RKO (cell line): ENCODE measurements at regions not wholly inside any gene's neighbourhood (a gene's known extent, or its start where the extent isn't known, plus 50 kb on each side); places are given as distances from the start of the nearest gene placed in this dataset.

Experiments used
- DNase-seq: peaks from one replicate; pipeline ENCODE4 v3.0.0-alpha.2; 2016; ENCODE audit warnings: low spot score

DNA sequence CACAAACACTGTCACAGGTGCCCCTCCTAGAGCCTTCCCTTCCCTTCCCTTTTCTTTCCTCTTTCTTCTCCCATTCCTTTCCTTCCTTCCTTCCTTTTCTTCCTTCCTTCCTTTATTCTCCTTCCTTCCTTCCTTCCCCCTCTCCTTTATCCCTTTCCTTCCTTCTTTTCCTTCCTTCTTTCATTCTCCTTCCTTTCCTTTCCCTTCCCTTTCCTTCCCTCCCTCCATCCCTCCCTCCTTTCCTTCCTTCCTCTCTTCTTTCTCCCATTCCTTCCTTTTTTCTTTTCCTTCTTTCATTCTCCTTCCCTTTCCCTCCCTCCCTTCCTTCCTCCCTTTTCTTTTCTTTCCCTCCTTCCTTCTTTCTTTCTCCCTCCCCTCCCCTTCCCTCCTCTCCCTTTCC is 170.0 kb downstream of the ENGASE start:
- DNase-seq = no peak

DNA sequence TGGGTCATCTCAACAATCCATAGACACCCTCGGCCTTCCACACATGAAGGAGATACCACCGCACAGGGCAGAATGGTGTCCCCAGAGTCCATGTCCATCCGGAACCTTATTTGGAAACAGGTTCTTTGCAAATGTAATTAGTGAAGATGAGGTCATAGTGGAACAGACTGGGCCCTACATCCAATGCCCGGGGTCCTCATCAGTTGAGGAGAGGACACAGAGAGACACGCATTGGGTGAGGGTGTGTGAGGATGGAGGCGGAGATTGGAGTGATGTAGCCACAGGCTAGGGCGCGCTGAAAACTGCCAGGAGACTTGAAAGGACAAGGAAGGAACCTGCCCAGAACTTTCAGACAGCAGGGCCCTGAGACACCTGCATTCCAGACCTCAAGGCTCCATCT is 169.4 kb downstream of the ENGASE start:
- no peak for DNase-seq

DNA sequence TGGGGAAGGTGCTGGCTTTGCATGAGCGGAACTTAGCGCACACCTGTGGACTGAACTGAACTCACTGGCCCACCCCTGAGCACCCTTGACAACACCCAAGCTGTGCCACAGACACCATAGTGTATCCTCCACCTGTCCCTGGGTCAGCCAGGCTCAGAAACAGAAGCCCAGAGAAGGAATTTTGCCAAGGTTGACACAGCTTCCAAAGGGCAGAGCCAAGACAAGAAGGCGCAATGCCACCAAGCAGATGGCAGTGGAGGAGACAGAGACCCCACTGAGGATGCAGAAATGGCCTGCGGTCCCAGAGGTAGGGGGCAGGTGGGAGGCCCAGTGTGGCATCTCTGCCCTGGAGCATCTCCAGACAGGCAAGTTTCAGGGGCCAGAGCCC is 169.0 kb downstream of the ENGASE start:
- no peak for DNase-seq

DNA sequence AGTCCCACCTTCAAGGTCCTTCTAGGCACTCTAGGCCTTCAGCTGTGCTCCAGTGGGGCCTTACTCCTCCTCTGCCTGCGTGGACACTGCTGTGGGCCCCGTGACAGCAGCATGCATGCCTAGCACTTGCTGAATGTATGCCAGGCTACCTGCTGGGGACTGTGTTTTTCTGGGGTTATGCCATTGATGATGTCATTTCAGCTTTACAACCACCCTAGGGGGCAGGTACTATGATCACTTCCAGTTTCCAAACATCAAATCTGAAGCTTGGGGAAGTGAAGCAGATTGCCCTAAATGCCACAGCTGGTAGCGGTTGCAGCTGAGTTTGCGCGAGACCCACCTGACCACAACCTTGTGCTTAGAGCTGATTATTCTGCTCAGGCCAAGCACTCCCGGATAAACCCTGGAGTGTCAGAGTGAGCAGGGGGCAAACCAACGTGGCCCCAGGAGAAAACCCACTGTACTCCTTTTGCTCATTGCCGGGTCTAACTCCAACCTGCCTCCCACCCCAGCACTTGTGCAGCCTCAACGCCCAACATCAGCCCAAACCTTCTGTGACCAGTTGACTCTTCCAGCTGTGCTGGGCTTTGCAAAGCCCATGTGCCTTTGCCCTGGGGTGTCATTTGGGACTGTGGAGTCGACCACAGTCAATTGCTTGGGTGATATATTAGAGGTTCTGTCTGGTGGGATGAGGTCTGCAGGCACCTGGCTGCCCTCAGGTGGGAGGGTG is 168.4 kb downstream of the ENGASE start:
- DNase-seq = no peak

DNA sequence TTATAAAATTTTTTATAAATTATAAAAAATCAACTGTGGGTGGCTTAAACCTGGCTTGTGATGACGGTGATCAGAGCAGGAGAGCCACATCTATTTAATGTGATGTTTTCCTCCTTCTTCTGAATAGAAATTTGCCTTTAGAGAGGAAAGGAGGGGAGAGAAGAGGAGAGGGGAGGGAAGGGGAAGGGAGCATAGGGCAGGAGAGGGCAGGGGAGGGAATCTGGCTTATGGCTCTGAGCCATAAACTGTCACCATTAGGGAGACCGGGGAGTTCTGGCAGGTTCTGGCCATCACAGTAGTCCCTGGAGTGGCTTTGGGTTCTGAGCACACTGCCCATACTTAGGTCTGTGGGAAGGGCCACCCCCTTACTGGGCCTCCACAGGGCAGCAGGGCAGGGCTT is 167.8 kb downstream of the ENGASE start:
- no peak for DNase-seq

DNA sequence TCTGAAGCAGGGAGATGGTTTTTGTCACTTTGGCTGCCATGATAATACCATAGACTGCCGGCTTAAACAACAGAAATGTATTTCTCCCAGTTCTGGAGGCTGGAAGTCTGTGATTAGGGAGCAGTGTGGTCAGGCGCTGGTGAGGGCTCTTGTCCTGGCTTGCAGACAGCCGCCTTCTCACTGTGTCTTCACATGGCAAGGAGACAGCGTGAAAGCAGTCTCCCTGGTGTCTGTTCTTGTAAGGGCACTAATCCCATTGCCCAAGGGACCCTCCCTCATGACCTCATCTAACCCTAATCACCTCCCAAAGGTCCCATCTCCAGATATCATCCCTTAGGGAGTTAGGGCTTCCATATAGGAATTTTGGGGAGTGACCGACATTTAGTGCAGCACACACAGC is 167.0 kb downstream of the ENGASE start:
- DNase-seq = no peak

DNA sequence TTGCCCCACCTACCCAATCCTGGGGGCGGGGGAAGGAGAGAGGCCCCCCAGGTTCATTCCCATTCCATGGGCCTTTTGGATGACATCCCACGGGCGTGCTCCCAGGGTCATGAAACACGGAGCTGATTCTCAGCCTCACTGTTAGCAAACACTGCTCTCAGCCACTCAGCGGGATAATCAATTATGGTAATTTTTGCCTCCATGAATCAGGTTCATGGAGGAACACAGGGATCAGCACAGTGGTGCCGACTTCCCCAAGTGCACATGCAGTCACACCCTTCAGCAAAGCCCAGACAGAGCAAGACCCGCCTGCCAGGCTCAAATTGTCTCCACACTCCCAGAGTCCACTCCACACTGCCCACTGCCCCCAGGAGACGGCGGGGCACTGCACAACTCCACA is 164.6 kb downstream of the ENGASE start:
- DNase-seq = no peak

DNA sequence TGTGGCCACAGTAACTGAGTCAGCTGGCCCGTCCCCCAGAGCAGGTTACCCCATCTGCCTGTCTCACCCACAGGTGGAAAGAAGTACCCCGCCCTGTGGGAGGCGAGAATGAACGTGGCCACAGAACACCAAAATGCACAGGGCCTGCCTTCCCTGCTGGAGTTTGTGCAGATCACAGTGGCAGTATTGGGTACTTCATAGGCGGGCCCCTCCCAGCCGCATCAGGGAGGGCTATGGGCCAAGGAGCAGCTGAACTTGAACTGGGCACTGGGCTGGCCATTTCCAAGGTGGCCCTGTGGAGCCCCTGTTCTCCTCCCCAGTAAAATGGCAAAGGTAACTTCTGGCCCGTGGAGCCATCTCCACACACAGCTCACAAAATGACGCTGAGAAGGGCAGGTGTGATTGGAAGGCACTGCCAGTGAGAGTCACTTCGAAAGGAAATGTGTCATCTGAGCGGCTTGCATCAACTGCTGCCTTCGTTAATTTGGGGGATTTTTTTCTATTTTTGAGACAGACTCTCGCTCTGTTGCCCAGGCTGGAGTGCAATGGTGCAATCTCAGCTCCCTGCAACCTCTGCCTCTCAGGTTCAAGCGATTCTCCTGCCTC is 162.9 kb downstream of the ENGASE start:
- DNase-seq = no peak

DNA sequence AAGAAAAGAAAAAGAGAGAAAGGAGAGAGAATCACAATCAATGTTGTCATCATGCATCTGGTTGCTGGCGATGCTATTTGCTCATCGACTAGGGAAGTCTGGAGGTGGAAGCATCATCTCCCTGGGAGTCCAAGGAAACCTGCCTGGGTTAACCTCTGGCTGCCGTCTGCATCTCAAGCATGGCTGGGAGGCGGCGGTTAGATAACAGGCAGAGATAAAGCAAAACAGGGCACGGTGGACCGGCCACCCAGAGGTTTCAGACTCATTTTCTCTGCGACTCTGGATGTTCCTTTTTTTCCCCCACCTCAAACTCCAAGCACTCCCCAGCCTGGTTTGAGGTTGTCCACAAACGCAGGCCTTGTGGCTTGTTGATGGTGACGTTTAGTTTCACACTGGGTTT is 161.2 kb downstream of the ENGASE start:
- DNase-seq = no peak

DNA sequence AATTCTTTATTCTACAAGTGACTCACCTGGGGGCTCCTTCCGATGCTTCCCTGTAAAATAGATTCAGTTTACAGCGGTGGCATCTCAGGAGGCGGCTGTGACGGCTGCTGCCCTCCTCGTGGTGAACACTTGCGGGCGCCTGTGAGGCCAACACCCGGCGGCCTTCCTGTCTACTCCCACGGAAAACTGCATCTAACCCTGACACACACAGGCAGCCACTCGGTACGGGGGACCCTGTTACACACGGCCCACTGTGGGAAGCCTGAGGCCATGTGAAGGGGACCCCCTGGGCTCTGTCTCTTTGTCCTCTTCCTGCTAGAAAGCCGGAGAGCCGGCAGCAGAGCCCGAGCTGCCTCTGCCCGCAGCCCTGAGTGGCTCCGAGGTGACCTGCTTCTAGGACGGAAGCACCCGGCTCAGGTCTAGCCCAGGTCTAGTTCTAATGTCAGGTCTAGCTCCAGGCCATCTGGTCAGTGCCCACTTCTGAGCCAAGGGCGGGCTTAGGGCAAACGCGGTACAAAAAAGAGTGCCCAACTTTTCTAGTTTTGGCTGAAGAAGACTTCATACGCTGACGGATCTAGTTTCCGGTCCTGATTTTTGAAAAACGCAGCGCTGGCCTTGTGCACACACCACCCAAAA is 159.4 kb downstream of the ENGASE start:
- DNase-seq = no peak

DNA sequence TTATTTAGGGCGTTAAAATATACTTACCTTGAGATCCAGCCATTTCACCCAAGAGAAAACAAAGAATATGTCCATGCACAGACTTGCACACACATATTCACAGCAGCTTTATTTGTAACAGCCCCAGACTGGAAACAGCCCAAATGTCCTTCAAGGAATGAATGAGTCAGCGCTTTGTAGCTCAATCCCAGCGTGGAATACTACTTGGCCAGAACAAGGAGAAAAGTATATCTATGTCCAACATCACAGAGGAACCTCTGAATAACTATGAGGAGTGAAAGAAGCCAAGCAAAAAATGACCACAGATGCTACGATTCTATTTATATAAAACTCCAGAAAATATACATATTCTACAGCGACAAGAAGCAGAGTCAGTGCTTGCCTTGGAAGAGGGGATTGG is 158.3 kb downstream of the ENGASE start:
- no peak for DNase-seq

DNA sequence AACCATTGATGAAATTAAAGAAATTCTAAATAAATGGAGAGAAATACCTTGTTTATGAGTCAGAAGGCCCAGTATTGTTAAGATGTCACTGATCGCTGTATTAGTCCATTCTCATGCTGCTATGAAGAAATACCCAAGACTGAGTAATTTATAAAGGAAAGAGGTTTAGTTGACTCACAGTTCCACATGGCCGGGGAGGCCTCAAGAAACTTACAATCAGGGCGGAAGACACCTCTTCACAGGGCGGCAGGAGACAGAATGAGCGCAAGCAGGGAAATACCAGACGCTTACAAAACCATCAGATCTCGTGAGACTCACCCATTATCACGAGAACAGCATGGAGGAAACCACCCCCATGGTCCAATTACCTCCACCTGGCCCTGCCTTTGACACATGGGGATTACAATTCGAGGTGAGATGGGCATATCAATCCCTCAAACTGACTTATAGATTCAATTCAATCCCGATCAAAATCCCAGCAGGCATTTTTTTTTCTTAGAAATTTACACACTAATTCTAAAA is 157.2 kb downstream of the ENGASE start:
- DNase-seq = peak; percentile 9

DNA sequence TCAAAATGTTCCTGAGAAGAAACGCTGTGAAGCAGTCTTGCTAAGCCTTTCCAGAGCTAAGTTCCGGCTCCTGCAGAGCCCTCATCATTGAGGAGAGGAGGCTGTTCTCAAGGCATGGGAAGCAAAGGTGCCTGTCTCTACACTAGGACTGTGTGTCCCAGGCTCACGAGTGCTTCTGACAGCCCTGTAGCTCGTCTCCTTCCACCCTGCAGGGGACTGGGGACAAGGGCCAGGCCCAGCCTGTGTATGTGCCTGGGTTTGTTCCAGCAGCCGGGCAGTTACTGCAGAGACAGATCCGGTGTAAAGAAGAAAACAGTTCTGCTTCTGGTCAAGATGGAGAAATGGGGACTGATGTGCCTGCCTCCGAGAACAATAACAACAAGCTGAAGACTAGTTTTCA is 156.0 kb downstream of the ENGASE start:
- no peak for DNase-seq

DNA sequence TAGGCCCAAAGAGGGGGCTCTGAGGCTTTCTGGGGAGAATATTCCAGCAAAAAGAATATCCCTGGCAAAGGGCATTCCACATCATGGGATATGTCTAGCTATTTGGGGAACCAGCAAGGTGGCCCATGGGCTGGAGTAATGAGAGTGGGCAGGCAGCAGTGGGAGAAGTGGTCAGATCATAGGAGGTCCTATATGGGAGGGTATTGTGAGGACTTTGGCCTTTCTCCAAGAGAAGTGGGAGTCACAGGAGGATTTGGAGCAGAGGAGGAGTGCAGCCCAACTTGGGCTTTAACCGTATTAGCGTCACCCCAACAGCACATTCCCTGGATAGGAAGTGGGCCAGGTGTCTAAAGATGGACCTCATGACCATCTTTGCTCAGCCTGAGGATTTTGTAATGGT is 151.4 kb downstream of the ENGASE start:
- DNase-seq = no peak

DNA sequence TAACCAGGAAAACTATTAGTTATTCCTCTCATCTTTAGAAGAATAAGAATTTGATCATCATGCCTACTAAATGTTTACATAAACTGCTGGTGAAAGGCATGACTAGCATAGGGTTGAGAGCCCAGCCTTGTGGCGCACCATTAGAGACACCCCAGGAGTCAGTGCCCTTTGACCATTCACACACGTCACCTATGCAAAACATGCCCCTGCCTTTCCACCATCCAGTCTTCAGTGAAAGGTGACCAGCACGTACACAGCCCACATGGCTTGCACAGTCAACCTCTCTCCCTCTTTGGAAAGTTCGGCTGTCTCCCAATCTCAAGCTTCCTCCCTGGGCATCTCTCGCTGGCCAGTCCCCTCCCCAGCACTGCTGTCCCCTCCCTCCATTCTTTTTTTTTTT is 150.3 kb downstream of the ENGASE start:
- DNase-seq = no peak

DNA sequence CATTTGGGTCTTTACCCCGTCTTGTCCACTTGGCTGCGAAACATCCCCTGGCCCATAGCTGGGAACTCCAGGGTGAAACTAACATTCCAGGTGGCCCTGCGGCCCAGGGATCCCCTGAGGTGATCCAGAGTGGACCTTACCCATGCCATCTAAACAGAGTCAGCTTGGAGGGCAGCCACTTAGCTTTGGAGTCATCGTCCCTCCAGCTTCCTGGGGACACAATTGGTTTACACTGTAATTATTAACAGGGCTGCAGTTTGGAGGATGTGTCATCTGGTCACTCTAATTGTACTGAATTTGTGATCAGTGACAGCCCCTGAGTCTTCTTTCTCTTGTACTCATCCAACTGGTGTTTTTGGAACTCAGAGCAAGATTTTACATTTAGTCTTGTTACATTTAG is 149.9 kb downstream of the ENGASE start:
- DNase-seq = no peak

DNA sequence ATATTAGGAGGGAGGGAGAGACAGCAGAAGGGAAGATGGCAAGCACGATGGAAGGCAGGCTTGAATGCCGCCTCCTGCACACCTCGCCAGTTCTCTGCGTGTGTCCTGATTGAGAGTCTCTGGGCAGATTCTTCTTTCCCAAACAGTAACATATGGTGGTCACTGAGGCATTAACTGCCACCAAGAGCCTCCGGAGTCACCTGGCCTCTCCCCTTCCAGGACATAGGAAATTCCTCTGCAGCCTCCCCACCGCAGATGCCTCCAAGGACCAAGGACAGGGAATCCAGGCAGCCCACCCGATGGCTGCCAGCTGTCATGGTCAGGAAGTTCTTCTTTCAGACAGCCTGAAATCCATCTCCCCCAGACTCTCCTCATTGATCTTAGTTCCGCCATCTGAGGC is 149.3 kb downstream of the ENGASE start:
- no peak for DNase-seq

DNA sequence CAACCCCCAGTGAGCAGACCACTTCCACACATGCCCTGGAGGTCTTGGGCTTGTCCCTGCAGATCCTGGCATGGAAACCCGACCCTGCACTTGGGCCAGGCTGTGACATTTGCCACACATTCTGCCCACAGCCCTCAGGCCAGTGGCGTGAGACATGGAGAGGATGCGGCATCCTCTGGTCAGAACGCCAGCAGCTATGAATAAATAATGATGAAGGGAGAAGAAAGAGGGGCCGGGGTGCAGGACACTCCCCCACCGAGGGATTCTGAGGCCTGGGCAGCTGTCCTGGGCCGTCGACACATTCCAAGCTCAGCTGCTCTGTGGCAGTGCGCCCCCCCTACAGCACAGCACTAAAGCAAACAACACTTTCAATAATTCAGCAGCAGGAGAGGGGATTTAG is 148.8 kb downstream of the ENGASE start:
- no peak for DNase-seq

DNA sequence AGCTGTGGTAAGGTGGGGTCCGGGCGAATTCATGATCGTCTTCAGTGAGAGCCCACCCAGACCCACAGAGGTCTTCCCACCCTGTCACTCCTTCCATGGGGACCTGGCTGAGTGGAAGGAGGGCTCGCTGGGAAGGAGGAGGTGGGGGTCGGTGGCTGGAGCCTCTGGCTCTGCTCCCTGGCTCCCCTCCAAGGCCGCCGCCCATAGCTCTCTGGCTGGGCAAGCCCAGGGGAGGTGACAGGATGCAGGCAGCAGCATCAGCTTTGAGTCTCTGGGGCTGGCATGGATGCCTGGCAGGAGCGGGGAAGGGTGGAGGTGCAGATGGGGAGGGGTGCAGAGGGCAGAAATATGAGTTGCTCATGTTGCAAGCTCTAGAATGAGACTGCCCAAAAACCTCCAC is 147.0 kb downstream of the ENGASE start:
- DNase-seq = no peak

DNA sequence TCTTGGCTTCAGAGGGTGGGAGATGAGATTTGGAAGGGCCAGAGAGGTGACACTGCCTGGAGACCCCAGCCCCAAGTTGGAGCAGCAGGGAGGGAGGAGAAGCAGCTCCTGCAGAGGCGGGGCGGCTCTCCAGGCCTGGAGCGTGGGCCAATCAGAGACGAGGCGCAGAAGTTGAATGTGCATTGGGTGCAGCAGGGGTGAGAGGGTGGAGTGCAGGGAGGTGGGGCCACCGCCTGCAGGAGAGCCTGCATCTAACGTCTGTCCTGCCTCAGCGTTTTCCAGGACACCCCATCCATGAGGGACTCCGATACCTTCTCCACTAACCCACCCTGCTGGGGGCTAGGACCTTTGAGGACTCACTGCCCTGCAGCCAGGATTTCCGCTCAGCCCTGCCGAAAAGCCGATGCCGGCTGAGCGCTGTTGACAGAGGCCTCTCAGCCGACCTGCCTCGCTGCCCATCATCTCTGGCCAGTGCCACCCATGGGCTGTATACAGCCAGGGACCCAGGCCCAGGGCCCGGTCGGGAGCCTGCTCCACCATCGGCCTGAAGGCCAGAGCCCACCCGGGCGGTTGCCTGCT is 146.2 kb downstream of the ENGASE start:
- no peak for DNase-seq

DNA sequence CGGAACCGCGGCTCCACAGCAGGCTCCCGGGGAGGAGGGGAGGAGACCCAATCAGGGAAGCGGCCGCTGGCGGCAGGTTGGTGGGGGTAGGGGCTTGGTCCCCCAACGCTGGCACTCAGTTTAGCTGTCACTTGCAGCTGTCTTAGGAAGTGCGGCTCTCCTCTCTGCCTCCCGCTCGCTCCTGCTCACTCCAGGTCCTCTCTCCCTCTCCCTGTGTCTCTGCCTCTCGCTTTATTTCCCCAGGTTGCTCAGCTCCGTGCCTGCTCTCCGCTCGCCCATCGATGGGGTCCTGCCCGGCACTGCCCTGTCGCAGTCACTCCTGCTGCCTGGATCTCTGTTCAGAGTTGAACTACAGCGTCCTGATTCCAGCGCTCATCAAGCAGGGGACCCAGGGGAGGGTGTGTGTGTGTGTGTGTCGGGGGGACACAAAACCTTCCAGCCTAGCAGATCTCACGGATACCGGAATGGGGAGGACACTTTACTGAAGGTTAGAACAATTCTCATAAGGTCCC is 145.6 kb downstream of the ENGASE start:
- no peak for DNase-seq

DNA sequence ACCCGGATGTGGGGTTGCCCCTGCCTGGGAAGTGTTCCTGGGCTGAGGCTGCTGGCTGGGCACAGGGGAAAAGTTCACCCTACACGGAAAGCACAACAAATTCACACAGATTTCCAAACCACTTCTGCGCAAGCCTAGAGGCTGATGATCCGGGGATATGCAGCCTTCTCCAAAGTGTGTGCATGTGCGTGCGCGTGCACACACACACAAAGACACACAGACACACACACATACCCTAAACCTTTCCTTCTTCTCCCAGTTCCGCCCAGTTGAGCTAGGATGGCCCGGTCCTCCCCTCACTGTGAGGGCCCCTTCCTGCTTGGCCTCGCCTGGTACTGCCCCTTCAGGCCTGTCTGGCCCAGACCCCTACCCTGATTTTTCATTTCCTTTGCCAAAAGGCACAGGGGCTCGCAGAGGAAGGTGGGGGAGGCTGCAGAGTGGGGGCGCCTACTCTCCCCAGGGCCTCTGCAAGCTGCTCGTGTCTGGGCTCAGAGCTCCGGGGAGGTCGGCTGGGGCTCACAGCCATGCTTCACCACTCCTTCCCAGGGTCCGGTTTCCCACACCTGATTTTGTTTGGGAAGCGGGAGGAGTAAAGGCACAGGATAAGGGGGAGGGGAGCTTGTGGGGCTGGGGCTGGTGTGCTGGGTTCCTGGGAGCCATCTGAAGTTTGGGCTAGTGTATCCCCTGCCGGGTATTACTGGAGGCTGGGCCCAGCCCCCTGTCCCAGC is 144.7 kb downstream of the ENGASE start:
- DNase-seq = no peak
